Neural cell (in vitro differentiated cells): ENCODE measurements at regions not wholly inside any gene's neighbourhood (a gene's known extent, or its start where the extent isn't known, plus 50 kb on each side); places are given as distances from the start of the nearest gene placed in this dataset.

Experiments used
- CTCF ChIP-seq: fragments of 450-650 bp; IDR thresholded peaks from 2 replicates; pipeline ENCODE4 v1.5.1; 2014; ENCODE audit warnings: antibody characterized with exemption, mild to moderate bottlenecking, moderate library complexity; ENCODE audit not compliant: poor library complexity, severe bottlenecking
- EP300 ChIP-seq: fragments of 450-650 bp; conservative IDR thresholded peaks from 2 replicates; pipeline ENCODE4 v1.6.1; 2014; ENCODE audit warnings: antibody characterized with exemption, mild to moderate bottlenecking, moderate library complexity; ENCODE audit not compliant: poor library complexity, severe bottlenecking
- EZH2 ChIP-seq: fragments of 200-600, 300-800 bp; shearing (Covaris generic), sonication (generic); IDR thresholded peaks from 2 replicates; pipeline ENCODE4 v1.6.1; 2014; ENCODE audit warnings: antibody characterized with exemption, low read length, borderline replicate concordance, mild to moderate bottlenecking; ENCODE audit not compliant: insufficient read depth, poor library complexity, severe bottlenecking
- MXI1 ChIP-seq: fragments of 450-650 bp; conservative IDR thresholded peaks from 2 replicates; pipeline ENCODE4 v1.6.1; 2014; ENCODE audit warnings: antibody characterized with exemption, mild to moderate bottlenecking; ENCODE audit not compliant: poor library complexity, severe bottlenecking
- POLR2AphosphoS5 ChIP-seq: IDR thresholded peaks from 2 replicates; pipeline ENCODE4 v1.6.1; 2012
- REST ChIP-seq: IDR thresholded peaks from 2 replicates; pipeline ENCODE4 v1.6.1; 2012; ENCODE audit warnings: borderline replicate concordance
- SMC3 ChIP-seq: fragments of 450-650 bp; conservative IDR thresholded peaks from 2 replicates; pipeline ENCODE4 v1.6.1; 2014; ENCODE audit warnings: antibody characterized with exemption, mild to moderate bottlenecking, moderate library complexity; ENCODE audit not compliant: poor library complexity
- TAF1 ChIP-seq: IDR thresholded peaks from 2 replicates; pipeline ENCODE4 v1.6.1; 2012; ENCODE audit warnings: low read depth

- TF ChIP-seq CTCF: no peak
- no peak for TF ChIP-seq EP300
- TF ChIP-seq MXI1: no peak
- no peak for TF ChIP-seq SMC3
- TF ChIP-seq EZH2: no peak
- TF ChIP-seq POLR2AphosphoS5: no peak
- no peak for TF ChIP-seq REST
- TF ChIP-seq TAF1: no peak
Measured at GRCh38 chr9:92187390-92187789, 72.2 kb upstream of the SPTLC1 start.
